ENCODE measurements at regions not wholly inside any gene's neighbourhood (a gene's known extent, or its start where the extent isn't known, plus 50 kb on each side); places are given as distances from the start of the nearest gene placed in this dataset.

DNA sequence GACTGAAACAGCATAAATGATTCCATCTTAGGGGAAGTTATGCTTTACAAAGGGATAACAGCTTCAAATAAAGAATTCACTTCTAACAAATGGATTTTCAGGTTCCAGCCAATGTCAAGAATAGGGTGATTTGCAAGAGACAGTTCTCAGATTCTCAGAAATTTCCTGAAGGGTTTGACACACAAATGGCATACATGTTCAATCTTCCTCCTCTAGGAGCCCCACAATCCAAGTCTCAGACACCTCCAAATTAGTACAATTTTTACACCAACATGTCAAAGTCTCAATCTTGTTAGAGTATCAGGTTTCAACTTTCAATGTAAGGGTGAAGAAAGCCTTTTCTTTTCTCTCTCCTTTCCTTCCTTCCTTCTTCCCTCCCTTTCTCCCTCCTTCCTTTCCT is 996.6 kb downstream of the TLE1 start:
- TF ChIP-seq, protein P1, sequence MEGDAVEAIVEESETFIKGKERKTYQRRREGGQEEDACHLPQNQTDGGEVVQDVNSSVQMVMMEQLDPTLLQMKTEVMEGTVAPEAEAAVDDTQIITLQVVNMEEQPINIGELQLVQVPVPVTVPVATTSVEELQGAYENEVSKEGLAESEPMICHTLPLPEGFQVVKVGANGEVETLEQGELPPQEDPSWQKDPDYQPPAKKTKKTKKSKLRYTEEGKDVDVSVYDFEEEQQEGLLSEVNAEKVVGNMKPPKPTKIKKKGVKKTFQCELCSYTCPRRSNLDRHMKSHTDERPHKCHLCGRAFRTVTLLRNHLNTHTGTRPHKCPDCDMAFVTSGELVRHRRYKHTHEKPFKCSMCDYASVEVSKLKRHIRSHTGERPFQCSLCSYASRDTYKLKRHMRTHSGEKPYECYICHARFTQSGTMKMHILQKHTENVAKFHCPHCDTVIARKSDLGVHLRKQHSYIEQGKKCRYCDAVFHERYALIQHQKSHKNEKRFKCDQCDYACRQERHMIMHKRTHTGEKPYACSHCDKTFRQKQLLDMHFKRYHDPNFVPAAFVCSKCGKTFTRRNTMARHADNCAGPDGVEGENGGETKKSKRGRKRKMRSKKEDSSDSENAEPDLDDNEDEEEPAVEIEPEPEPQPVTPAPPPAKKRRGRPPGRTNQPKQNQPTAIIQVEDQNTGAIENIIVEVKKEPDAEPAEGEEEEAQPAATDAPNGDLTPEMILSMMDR (conservative IDR thresholded peaks at IDR 0.05; ENCODE audit: low read length) = no peak
- no peak for TF ChIP-seq EZH2phosphoT487 (IDR thresholded peaks at IDR 0.05; ENCODE audit: borderline replicate concordance)

All from Loucy (cell line).